Muscle layer of duodenum (tissue), 2 donors: ENCODE measurements at regions not wholly inside any gene's neighbourhood (a gene's known extent, or its start where the extent isn't known, plus 50 kb on each side); places are given as distances from the start of the nearest gene placed in this dataset.

ENCODE experiments used
- H3K27ac ChIP-seq: one replicate; pipeline ENCODE4 v1.7.0; 2013; ENCODE audit warnings: mild to moderate bottlenecking, low read length
- H3K27me3 ChIP-seq: one replicate; pipeline ENCODE4 v1.7.0; 2013; ENCODE audit warnings: low read depth, mild to moderate bottlenecking, control low read depth, low read length
- H3K36me3 ChIP-seq, 2 donors: one replicate each; pipeline ENCODE4 v1.7.0; 2013; ENCODE audit warnings: low read length in 2 of 2, control low read depth in 1 of 2, mild to moderate bottlenecking in 1 of 2; ENCODE audit not compliant: insufficient read depth in 2 of 2, control insufficient read depth in 1 of 2
- H3K4me1 ChIP-seq, 2 donors: one replicate each; pipeline ENCODE4 v1.7.0; 2013; ENCODE audit warnings: low read length in 2 of 2, mild to moderate bottlenecking in 2 of 2, control low read depth in 1 of 2, moderate library complexity in 1 of 2; ENCODE audit not compliant: insufficient read depth in 2 of 2, control insufficient read depth in 1 of 2
- H3K4me3 ChIP-seq, 2 donors: one replicate each; pipeline ENCODE4 v1.7.0; 2013; ENCODE audit warnings: low read length in 2 of 2, low read depth in 1 of 2, mild to moderate bottlenecking in 1 of 2
- H3K9me3 ChIP-seq, 2 donors: one replicate each; pipeline ENCODE4 v1.7.0; 2013; ENCODE audit warnings: low read length in 2 of 2, control low read depth in 1 of 2, mild to moderate bottlenecking in 1 of 2; ENCODE audit not compliant: control insufficient read depth in 1 of 2
- donor health status: healthy.

DNA sequence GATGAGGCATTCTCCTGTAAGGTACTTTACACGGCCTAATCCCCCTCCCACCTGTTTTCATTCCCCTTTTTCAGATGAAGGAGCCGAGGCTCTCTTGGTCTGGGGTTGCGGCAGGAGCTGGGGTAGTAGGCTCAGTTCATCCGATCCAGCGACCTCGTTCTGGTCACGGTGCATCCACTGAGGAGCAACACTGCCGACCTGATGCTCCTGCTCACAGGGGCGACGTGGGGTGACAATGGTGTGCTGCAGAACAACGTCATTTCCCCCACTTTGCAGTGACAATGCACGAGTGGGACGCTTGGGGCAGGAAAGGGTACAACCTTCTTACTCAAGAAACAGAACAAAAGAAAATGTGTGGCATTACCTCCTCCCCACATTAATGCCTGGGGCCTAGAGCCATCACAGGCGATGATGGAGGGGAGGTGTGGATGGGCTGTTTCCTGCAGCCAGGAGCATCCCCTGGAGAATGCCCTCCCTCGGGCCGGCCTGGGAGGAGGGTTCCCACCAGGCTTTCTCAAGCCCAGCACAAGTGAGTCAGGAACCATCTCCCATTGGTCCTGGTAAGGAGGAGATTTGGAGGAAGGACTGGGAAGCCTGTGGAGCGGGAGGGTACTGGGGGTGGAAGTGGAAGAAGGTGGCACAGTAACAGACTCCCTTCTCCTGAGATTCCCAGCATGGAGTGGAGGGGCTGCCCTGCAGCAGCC is 125.6 kb downstream of the SPATA19 start:
- H3K9me3 ChIP-seq: no peaks in the 10 kb centered on the region
- no peaks in the 10 kb centered on the region for H3K36me3 ChIP-seq
- H3K27ac ChIP-seq: no peak overlapping the region
- H3K27me3 ChIP-seq: no peaks in the 10 kb centered on the region
- H3K4me1 ChIP-seq: no peaks in the 10 kb centered on the region
- no peak overlapping the region for H3K4me3 ChIP-seq

DNA sequence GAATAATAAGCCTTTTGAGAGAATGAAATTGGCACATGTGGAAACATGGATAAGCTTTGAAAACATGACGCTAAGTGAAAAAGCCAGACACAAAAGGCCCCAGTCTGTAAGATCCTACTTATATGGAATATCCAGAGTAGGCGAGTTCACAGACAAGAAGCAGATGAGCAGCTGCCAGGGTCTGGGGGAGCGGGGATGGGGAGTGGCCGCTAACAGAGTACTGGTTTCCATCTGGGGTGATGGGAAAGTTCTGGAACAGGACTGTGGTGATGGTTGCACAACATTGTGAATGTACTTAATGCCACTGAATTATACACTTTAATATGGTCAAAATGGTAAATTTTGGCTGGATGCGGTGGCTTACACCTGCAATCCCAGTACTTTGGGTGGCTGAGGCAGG is 126.5 kb downstream of the SPATA19 start:
- Histone ChIP-seq H3K4me1 (no peaks in the 10 kb centered on the region), H3K9me3 (no peaks in the 10 kb centered on the region), H3K27me3 (no peaks in the 10 kb centered on the region), H3K27ac (no peak overlapping the region), H3K4me3 (no peak overlapping the region), H3K36me3 (no peaks in the 10 kb centered on the region)

DNA sequence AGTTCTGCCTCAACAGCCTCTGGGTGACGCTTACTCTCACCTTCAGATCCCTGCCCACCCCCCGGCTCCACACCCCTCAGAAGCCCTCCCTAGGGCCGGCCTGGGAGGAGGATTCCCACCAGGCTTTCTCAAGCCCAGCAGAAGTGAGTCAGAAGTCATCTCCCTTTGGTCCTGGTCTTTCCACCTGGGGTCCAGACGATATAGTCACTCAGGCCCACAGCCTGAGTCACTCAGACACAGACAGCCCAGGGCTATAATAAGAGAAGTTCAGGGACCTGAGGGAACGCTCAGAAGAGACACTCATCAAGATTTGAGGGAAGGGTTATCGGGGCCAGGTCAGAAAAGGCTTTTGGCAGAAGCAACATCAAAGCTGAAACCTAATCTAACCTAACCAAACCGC is 127.1 kb downstream of the SPATA19 start:
- Histone ChIP-seq H3K36me3 (no peaks in the 10 kb centered on the region), H3K4me3 (no peak overlapping the region), H3K27ac (no peak overlapping the region), H3K4me1 (no peaks in the 10 kb centered on the region), H3K27me3 (no peaks in the 10 kb centered on the region), H3K9me3 (no peaks in the 10 kb centered on the region)

DNA sequence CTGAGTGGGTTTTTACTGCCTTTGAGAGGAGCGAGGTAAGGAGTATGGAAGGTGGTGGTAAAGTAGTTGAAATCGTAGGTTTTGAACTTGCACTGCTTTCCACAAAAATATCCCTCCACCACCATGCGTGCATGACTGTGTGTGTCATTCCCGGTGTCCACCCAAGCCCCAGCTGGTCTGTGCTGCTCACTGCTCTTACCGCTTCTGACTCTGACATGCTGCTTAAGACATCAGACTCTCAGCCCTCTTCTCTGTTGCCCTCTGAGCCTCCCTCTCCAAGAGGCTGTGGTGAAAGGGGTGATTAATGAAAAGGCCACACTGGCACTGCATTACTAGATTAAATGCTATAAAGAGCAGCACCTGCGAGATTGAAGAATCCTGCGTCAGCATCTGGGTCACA is 128.7 kb downstream of the SPATA19 start:
- no peaks in the 10 kb centered on the region for H3K4me1 ChIP-seq
- no peaks in the 10 kb centered on the region for H3K9me3 ChIP-seq
- H3K4me3 ChIP-seq: no peak overlapping the region
- H3K27ac ChIP-seq: no peak overlapping the region
- H3K36me3 ChIP-seq: no peaks in the 10 kb centered on the region
- no peaks in the 10 kb centered on the region for H3K27me3 ChIP-seq

DNA sequence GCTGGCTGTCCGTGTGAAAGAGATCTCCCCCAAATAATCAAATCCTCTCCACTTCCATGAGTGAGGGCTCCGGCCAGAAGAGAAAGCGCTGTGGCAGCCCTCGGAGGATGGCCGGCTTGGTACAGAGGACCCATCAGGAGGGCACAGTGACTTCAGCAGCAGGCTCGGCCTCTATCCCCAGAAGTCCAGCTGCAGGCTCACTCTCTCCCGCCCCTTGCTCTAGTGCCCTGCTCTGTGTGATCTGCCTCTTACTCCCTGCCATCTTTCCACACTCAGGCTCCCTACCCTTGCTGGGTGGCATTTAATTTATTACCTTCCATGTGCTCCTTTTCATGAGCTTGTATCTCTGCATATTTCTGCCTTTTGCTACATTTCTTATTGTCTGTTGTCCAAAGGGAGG is 129.7 kb downstream of the SPATA19 start:
- no peaks in the 10 kb centered on the region for H3K9me3 ChIP-seq
- H3K27me3 ChIP-seq: no peaks in the 10 kb centered on the region
- no peaks in the 10 kb centered on the region for H3K36me3 ChIP-seq
- H3K27ac ChIP-seq: no peak overlapping the region
- no peak overlapping the region for H3K4me3 ChIP-seq
- no peaks in the 10 kb centered on the region for H3K4me1 ChIP-seq

- H3K4me1 ChIP-seq: no peaks in the 10 kb centered on the region
- H3K36me3 ChIP-seq: no peaks in the 10 kb centered on the region
- no peaks in the 10 kb centered on the region for H3K27me3 ChIP-seq
- H3K9me3 ChIP-seq: no peaks in the 10 kb centered on the region
- no peak overlapping the region for H3K4me3 ChIP-seq
- H3K27ac ChIP-seq: no peak overlapping the region
These were observed 130.6 kb downstream of the SPATA19 start for GRCh38 chr11:133714471-133715375.

DNA sequence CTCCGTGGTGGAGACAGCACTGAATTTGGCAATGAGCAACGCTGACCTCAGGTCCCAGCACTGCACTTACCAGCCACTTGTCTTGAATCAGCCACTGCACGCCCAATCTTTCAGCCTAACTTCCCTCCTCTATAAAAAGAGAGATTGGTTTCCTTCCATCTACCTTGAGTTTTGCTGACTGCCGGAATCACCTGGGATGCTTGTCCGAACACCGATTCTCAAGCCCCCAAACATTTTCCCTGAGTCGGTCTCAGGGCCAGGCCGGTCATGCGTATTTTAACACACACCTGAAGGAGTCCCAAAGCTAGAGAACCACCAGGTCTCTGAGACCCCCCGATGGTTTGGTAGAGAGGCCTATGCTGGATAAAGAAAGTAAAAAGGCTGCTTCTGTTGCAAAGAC is 131.5 kb downstream of the SPATA19 start:
- Histone ChIP-seq H3K36me3 (no peaks in the 10 kb centered on the region), H3K27ac (no peak overlapping the region), H3K4me3 (no peak overlapping the region), H3K27me3 (no peaks in the 10 kb centered on the region), H3K4me1 (no peaks in the 10 kb centered on the region), H3K9me3 (no peaks in the 10 kb centered on the region)

- H3K9me3 ChIP-seq: no peaks in the 10 kb centered on the region
- no peaks in the 10 kb centered on the region for H3K36me3 ChIP-seq
- H3K27ac ChIP-seq: no peak overlapping the region
- no peaks in the 10 kb centered on the region for H3K27me3 ChIP-seq
- H3K4me1 ChIP-seq: no peaks in the 10 kb centered on the region
- H3K4me3 ChIP-seq: no peak overlapping the region
These were observed 131.9 kb downstream of the SPATA19 start for GRCh38 chr11:133713406-133713805.

DNA sequence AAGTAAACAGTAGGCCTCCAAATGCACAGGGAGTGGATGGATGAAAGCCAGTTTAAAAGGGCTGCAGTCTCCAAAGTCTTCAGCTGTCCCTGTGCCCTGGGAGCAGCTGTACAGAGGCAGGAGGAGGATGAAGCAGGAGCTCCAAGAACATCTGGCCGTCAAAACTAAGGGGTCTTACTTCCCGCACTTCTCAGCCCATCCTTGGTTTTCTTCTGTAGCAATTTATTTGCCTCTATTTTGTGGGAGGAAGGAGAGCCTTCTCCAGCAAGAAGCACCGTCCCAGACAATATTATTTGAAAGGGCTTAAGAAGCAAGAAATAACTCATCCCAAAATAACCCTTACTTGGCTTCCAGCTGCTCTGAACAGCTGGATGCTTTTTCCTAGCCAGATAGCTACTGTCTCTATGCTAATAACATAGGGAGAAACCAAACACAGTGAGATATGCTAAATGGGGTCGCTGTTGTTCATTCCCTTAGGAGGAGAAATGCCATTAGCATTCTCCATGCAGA is 133.2 kb downstream of the SPATA19 start:
- no peaks in the 10 kb centered on the region for H3K27me3 ChIP-seq
- no peaks in the 10 kb centered on the region for H3K9me3 ChIP-seq
- no peak overlapping the region for H3K4me3 ChIP-seq
- H3K27ac ChIP-seq: no peak overlapping the region
- no peaks in the 10 kb centered on the region for H3K36me3 ChIP-seq
- H3K4me1 ChIP-seq: no peaks in the 10 kb centered on the region

DNA sequence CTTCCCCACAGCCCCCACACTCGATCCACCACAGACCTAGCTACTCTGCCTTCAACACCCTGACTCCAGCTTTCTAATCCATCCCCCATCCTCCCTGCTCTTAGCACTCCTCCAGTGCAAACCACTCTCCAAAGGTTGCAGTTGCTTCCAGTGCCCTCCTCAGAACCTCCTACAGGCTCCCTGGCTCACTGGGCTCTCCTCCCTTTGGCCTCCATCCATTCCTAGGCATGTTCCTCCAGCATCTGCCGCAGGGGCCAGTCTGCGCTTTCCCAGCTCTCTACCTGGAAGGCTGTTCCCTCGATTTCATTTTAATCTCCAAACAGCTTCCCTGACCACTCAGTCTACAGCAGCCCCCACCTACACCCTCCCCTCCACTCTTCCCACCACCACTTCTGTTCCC is 133.8 kb downstream of the SPATA19 start:
- Histone ChIP-seq H3K27me3 (no peaks in the 10 kb centered on the region), H3K4me1 (no peaks in the 10 kb centered on the region)

GRCh38 chr11:133710681-133711240 is 134.6 kb downstream of the SPATA19 start:
- no peaks in the 10 kb centered on the region for H3K27me3 ChIP-seq
- H3K9me3 ChIP-seq: no peaks in the 10 kb centered on the region
- H3K4me1 ChIP-seq: no peaks in the 10 kb centered on the region
- no peaks in the 10 kb centered on the region for H3K36me3 ChIP-seq
- H3K27ac ChIP-seq: no peak overlapping the region
- H3K4me3 ChIP-seq: no peak overlapping the region

More for the DNA sequence above, 133.8 kb downstream of the SPATA19 start:
- Histone ChIP-seq H3K9me3 (no peaks in the 10 kb centered on the region), H3K27ac (no peak overlapping the region), H3K36me3 (no peaks in the 10 kb centered on the region), H3K4me3 (no peak overlapping the region)
